NCI-H1930 (cell line): ENCODE measurements at regions not wholly inside any gene's neighbourhood (a gene's known extent, or its start where the extent isn't known, plus 50 kb on each side); places are given as distances from the start of the nearest gene placed in this dataset.

Experiments used
- DNase-seq, 2 experiments: peaks; one replicate each; lab custom pipeline; 2025; lab: John Stamatoyannopoulos, UW

DNA sequence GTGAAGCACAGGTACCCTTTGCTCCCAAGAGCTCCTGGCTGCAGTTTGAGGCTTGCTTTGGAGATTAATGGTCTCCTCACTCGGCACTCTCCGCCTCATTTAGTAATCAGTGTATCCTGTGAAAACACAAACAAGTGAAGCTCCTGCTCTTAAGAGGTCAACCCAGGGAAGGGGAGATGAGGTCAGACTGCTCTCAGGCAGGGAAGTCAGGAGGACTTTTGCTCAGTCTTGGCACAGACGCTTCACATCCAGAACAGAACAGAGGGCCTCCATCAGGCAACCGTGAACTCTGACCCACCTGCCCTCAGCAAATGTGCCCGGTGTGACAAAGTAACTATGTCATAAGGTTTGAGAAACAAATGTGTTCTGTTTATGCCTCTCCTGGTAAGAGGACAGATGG lies 428.8 kb upstream of the JARID2 start:
- DNase-seq = no peak

DNA sequence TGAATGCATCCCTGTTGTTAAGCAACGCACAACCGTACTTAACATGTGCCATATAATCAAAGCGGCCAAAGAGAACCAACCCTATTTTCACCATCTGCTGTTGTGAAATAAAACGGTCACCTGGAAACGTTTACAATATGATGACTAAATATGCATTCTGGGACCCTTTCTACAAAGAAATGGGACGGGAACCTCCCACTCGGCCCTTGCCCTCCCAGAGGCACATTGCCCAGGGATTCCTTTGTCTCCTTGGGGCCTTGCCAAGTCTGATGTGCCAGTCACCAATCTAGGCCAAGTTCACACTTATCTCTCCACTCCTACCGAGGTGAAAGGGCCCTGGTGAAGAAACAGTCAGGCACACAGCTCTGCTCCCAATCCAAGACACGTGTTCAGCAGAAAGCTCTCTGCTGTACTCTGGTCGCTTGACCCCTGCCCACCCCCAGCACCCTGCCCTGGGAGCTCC lies 427.4 kb upstream of the JARID2 start:
- no peak for DNase-seq

DNA sequence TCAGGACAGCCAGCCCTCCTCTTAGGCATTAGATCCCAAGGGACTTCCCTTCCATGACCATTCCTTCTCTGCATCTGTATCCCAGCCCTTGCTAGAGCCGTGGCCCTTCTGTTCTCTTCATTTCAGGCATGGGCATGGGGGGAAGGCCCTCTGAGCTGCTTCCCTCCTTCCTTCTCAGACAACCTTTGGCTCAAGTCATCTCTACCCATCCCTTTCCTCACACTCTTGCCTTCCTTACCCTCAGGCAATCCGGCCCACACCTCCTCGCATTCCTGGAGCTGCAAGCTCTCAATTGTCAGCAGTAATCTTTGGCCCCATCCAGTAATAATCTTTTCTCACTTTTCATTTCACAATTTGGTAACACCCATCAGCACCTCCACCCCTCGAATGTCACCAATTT lies 426.9 kb upstream of the JARID2 start:
- no peak for DNase-seq

DNA sequence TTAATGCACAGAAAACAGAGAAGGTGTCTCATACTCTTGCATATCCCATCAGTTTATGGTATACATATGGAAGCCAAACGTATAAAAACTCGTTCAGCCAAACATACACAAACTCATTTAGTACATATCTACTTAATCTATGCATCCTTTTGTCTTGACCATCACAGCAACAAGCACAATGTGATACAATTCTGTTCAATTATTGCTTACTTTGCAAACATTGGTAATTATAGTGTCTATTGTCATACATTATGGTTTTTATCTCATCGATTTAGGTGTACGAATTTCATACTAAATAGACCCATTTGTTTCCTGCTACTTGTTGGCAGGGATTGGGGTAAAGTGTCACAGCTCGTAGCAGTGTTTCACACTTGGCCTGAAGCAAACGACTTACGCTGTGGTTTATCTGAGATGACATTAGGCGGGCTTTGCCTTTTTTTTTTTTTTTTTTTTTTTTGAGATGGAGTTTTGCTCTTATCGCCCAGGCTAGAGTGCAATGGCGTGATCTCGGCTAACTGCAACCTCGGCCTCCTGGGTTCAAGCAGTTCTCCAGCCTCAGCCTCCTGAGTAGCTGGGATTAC lies 425.9 kb upstream of the JARID2 start:
- DNase-seq = no peak

DNA sequence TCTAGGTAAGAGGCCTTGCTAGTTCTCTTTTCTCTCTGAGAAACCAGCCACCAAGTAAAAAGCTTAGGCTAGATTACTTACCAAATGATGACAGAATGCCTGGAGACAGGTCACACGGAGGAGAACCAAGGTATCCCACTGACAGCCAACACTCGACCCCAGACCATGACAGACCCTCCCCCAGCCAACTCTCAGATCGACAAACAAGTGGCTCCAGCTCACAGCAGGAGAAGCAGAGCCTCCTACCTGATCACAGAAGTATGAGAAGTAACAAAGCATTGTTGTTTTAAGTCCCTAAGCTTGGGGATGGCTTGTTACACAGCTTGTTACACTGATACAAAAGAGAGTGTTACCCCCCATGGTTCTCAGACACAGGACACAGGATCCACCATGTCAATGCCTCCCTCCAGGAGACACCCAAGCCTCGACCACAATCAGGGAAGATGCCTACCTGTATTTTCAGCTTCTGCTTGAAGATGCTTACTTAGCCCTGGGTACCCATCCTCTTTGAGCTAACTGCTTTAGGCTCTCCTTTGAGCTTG lies 423.8 kb upstream of the JARID2 start:
- DNase-seq = no peak

DNA sequence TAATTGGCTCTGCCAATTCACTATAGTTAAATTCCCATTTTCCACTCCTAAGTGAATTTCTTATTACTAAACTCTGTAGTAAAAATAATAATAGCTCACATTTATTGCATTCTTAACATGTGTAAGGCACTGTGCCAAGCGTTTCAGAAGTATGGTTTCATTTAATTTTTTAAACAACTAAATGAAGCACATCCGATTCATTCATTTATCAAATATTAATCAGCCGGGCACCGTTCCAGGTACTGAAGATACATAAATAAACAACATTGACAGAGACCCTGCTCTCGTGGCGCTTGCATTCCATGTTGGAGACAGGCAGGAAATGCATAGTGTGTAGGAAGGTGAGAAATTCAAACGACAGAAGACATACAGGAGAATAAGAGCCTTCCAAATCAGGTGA lies 423.2 kb upstream of the JARID2 start:
- no peak for DNase-seq

DNA sequence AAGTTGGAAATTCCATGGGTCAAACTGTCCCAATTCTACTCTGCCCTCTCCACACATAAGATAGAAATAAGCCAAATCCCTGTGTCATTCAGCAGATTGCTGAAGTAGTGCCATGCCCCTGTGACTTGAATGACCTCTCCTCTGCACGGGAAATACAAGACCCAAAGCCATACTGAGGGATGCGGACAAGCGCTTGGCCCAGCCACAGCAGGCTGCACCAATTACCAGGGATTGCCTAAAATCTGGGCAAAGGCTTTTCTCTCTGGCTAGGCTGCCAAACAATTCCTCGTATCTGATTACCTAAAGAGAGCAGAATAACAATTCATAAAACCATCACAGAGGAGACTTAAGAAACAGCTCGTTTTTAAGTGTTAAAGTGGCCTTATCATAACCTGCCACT lies 421.8 kb upstream of the JARID2 start:
- DNase-seq = no peak

DNA sequence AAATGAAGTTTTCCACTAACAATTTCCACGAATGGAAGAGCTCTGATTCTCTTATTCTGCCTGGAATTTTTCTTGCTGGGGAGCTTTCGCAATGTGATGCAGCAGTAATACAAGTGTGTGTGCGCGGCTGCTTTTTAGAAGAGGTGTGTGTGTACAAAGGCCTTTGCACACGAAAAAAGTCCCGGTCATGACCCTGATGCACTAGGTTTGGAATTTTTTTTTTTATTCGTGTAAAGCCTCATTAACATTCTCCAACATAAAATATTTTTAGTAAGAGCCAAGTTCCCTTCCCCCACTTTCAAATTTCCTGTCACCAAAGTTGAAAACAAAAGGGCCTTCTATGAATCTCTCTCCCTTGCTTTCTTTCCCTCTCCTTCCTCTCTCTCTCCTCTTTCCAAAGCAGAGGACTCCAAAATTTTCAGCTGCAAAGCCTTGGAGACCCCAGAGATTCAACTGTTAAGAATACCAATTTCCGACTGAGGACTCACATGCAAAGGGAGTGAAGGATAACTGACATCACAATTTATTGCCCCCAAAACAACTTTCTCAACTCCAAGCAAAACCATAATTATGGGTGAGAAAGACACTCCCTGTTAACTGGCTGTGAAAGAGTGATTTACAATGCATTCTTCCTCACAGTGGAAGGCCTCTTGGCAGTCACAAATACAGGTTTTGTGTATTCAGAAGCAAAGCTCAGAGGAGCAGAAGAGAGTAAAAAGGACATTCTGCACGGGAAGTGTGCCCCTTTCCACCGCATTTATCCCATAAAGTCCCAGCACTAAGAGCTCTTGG lies 421.2 kb upstream of the JARID2 start:
- no peak for DNase-seq

DNA sequence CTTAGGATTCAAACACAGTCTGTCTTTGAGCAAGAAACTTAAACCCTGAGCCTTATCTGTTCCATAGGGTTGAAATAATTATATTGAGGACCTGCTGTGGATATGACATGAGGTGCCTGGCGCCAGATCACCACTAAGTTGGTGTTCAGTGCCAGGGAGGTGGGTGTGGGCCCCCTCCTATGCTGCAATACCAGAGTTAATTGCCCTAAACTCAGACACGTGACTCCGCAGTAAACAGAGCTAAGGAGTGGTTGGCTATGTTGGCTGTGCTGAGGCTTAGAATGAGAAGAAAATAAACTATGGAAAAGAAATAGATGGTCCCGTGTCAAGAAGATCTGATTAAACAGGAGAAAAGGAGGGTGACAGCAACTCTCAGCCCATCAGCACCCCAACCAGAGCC lies 419.4 kb upstream of the JARID2 start:
- DNase-seq = no peak

DNA sequence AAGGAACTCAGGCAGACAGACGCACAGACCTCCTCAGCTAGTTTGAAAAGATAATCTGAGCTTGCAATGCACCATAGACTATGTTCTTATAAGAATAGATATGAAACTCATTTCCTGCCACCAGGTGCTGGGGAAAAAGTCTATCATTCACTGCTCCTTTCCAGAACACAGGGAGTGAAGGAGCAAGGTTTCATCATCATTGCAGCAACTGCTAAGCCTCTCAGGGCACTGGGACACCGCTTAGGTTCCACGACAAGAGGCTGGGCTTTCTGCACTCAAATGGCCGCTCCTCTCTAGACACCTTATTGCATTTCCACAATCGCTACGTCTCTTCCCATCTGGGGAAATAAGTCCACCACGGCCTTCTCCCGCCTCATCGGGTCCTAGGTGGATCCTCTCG lies 418.5 kb upstream of the JARID2 start:
- no peak for DNase-seq

DNA sequence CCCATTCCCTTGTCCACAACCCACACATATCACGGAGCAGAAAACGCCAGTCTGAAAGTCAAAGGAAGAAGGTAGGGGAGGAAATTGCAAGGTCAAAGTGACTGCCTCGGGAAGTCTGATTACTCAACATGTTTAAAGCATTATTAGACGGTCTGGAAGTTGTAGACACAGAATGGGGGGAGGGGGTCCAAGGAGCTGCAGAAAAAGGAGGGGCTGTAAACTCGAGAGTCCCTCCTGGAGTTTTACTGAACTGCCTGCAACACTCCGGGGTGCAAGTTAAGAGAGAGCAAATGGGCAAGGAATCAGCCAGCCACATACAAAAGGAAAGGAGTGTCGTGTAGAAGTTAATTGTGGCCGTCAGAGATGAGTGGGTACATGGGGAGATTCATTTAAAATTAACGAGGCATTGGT lies 417.7 kb upstream of the JARID2 start:
- no peak for DNase-seq

DNA sequence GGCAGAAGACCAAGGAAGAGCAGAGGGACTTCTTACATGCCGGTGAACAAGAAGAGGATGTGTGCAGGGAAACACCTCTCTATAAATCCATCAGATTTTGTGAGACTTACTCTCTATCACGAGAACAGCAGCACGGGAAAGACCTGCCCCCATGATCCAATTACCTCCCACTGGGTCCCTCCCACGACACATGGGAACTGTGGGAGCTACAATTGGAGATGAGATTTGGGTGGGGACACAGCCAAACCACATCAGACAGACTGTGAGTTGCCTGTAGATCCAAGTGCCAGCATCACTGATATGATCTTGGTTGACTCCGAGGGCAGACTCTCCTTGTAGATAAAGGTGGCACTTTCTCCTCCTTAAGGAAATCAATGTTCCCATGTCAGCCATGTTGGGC lies 414.8 kb upstream of the JARID2 start:
- DNase-seq = no peak

DNA sequence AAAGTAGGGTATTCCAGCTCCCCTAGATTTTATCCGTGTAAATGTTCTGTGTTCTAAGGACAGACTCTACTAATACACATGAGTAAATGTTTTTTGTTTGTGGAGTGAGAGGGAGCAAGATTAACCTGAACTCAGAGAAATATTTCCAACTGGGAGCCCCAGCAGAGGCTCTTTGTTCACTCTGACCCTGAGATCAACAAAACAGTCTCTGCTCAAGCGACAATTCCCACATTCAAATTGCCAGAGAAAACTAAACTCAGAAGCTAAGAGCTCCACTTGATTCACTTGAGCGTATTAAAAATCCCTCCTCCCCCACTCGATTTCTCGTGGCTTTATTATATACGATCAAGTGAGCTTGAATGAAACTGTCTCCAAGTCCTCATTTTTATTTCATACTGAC lies 413.9 kb upstream of the JARID2 start:
- DNase-seq = no peak

DNA sequence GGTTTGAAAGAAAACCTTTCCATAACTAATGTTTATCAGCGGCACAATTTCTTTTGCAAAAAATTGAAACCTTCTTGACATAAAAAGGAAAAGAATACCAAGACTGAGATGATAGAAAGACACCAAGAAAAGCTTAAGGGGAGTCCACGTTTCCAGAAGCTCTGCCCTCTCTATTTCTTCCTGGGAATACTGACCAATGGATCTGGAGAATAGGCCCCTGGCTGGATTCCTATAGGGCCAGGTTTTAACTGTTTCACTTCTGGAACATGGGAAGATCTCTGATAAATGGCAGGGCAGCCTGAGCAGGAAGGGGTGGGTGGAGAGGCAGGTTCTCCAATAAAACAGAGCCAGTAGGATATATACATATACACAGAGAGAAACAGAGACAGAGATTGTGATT lies 413.4 kb upstream of the JARID2 start:
- no peak for DNase-seq

DNA sequence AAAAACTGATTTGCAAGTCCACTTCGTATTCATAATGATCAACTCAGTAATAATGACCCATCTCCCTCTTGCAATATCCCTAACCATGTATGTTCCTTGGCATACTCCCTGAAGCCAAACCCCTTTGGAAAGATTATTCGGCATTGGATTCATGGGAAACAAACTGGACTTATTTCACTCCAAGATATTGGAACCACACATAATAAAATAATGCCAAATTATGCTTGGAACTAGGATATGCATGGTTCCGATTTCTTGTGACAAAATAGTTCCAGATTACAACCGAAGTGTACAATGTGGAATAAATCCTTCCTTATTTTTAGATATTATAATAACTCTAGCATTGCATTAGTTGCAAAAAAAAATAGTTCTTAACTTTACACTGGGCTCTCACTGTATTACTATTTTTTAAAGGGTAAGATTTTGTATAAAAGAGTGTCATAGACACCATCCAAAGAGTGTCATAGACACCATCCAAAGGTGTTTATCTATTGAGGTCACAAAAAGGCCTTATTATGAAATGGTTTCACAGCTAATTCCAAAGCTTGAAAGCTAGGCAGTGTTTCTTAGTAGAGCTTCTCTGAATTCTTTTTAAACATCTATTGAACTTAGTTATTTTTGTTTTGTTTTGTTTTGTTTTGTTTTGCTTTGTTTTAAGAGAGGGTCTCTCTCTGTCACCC lies 410.9 kb upstream of the JARID2 start:
- no peak for DNase-seq

DNA sequence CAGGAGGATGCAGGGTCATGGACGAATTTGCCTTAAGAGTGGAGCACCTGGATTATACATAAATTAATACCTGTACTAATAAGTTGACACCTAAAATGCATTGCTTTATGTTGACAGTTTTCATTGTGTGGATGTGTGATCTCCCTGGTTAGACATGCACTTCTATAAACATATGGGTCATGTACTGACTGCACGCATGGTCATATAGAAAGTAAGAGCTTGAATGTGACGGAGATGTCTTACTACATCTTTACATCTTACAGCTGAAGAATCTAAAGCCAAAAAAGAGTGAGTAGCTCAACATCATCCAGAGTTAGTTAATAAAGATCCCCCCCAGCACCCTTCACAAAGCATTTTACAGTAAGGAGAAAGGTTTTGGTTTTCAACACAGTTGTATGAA lies 408.4 kb upstream of the JARID2 start:
- no peak for DNase-seq

DNA sequence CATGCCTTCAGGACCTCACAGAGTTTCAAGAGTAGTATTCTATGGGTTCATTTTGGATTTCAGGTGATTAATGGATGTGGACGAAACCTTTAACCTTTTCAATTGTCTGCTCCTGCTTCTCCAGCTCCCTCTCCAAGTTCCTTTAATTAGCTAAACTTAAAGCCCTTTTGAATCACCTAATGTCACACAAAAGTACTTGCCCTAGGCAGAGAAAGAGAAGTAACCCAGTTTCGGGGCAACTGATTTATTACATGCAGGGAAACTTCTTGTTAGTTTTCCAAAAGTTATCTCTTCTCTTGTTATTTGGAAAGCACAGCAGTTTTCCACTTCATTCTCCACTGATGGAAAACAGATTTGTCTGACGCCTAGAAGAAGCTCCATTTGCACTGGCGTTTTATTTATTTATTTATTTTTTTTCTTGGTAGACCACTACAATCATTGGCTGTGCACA lies 407.7 kb upstream of the JARID2 start:
- DNase-seq = no peak

DNA sequence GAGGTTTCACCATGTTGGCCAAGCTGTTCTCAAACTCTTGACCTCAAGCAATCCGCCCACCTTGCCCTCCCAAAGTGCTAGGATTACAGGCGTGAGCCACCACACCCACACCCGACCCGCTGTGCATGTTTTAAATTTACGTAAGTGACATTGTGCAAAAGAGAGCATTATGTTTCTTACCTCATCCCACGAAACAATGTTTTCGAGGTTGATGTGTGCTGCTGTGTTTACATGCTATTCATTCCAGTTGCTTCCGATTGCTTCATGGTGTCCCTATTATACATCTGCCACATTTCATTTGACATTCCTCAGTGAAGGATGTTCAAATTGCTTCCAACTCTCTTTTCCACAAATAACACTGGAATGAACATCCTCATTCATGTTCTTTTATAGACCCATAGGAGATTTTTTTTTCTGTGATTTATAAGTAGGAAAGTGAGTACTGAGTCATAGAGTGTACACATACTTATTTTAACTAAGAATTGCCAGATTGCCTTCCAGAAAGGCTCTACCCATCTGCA lies 403.9 kb upstream of the JARID2 start:
- DNase-seq = no peak

DNA sequence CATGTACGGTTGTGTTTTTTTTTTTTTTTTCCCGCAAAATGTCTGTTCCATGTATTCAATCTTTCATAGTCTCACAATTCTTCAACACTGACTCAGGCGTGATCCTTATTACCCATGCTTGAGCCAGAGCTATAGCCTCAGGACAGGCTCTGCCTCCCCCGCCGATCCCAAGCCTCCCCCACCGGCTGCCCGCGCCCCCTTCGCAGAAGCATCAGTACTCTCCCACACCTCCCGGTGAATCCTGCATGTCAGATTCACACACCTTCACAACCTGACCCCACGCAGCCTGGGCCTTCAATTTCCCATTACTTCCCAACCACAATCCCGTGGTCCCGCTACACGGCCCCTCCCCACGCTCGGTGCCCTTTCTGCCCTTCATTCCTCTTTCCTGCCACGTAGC lies 401.5 kb upstream of the JARID2 start:
- DNase-seq = no peak

DNA sequence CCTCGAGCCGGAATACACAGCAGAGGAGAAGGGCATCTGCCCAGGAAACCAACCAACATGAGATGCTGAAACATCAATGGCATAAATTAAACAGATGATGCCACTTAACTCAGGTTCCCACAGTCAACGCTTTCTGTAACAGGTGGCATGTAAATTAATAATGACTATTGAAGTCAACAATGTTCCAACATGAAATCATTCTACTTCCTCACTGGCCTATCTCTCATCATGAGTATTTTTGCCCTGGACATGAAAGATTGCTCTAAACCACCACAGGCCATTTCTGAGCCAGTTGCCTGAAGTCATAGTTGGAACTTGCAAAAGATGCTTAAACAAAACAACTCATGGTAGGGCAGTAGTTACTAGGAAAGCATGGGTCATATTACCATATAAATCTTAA lies 397.9 kb upstream of the JARID2 start:
- no peak for DNase-seq

DNA sequence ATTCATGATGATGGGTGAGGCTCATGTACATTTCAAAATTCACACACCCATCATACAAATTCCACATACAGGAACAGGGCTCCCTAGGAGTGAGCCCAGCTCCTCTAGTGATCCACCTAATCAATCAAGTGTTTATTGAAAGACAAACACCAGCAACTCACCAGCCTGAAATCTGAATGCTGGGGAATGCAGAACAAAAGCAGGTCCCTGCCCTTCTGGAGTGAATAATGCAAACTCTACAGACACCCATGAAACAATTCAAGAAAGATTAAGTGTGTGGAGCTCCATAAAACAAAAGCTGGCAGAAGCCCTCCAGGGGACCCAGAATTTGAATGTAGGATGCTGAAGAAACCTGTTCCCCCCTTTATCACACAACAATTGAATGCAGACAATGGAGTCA lies 396.7 kb upstream of the JARID2 start:
- DNase-seq = no peak

DNA sequence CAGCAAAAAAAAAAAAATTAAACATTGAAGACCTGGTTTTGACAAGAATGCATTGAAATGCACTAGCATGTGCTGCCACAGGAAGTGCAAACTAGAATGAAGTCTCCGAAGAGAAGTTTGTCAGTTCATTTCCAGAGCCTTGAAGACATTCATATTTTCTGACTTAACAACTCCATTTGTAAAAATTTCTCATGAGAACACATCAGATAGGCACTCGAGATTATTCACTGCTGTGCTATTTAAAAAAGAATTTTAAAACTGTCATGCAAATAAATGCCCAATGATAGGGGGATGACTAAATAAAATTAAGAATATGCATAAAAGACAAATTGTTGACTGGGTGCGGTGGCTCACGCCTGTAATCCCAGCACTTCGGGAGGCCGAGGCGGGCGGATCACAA lies 394.6 kb upstream of the JARID2 start:
- DNase-seq = no peak

DNA sequence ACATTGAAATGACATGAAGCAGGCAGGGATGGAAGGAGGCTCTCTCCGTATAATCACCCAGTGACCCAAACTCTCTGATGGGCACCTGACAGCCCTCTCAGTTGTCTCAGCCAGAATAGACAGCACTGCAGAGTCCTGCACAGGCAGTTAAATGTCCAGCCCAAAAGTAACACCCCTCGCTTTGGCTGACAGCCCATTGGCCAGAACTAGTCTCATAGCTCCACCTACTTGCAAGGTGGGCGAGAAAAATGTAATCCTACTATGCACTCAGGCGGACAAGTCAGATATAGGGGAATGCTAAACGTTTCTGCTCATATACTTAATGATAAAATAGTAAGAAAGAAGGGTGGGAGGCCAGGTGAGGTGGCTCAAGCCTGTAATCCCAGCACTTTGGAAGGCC lies 393.5 kb upstream of the JARID2 start:
- DNase-seq = no peak
